WERI-Rb-1 (cell line): ENCODE measurements at regions not wholly inside any gene's neighbourhood (a gene's known extent, or its start where the extent isn't known, plus 50 kb on each side); places are given as distances from the start of the nearest gene placed in this dataset.

ENCODE experiments used
- DNase-seq: peaks from one replicate; pipeline ENCODE4 v3.0.0-alpha.2; 2020
- H3K27ac ChIP-seq: fragments of 250-450 bp; sonication (Bioruptor Pico); 2 replicates; pipeline ENCODE4 v1.5.1; 2020; ENCODE audit warnings: mild to moderate bottlenecking, moderate library complexity
- H3K27me3 ChIP-seq: fragments of 250-450 bp; sonication (Bioruptor Pico); 2 replicates; pipeline ENCODE4 v1.5.1; 2021; ENCODE audit warnings: mild to moderate bottlenecking, low read depth, moderate library complexity; ENCODE audit not compliant: insufficient read depth, severe bottlenecking
- H3K36me3 ChIP-seq: fragments of 250-450 bp; sonication (Bioruptor Pico); 2 replicates; pipeline ENCODE4 v1.5.1; 2020; ENCODE audit warnings: mild to moderate bottlenecking, moderate library complexity
- H3K4me3 ChIP-seq: 2 replicates; pipeline ENCODE4 v1.5.1; 2011; ENCODE audit warnings: low read depth, mild to moderate bottlenecking, control low read depth, low read length
- H3K9me3 ChIP-seq: fragments of 250-450 bp; sonication (Bioruptor Pico); 2 replicates; pipeline ENCODE4 v1.5.1; 2021; ENCODE audit warnings: mild to moderate bottlenecking, moderate library complexity; ENCODE audit not compliant: severe bottlenecking
- CTCF ChIP-seq: IDR thresholded peaks from 2 replicates; pipeline ENCODE4 v1.5.1; 2011; ENCODE audit warnings: low read depth, mild to moderate bottlenecking, control low read depth, inconsistent platforms, low read length

GRCh38 chr18:41655074-41655473 is 300.0 kb upstream of the PIK3C3 start:
- Histone ChIP-seq H3K36me3 (no peaks in the 10 kb centered on the region), H3K4me3 (no peak overlapping the region), H3K27ac (no peak overlapping the region), H3K9me3 (no peaks in the 10 kb centered on the region), H3K27me3 (no peaks in the 10 kb centered on the region)
- TF ChIP-seq CTCF, result no peak
- DNase-seq, result no peak

GRCh38 chr18:41647914-41648313 is 307.1 kb upstream of the PIK3C3 start:
- Histone ChIP-seq H3K27me3 (no peaks in the 10 kb centered on the region), H3K4me3 (no peak overlapping the region), H3K27ac (no peak overlapping the region), H3K9me3 (no peaks in the 10 kb centered on the region), H3K36me3 (no peaks in the 10 kb centered on the region)
- DNase-seq, result no peak
- TF ChIP-seq CTCF, result no peak

GRCh38 chr18:41646915-41647620 is 308.0 kb upstream of the PIK3C3 start:
- no peak overlapping the region for H3K27ac ChIP-seq
- TF ChIP-seq CTCF, result no peak
- DNase-seq, result no peak

GRCh38 chr18:41645589-41646360 is 309.3 kb upstream of the PIK3C3 start:
- no peak overlapping the region for H3K4me3 ChIP-seq
- H3K27ac ChIP-seq, result no peak overlapping the region
- H3K27me3 ChIP-seq, result no peaks in the 10 kb centered on the region
- no peak for DNase-seq
- no peaks in the 10 kb centered on the region for H3K36me3 ChIP-seq
- no peaks in the 10 kb centered on the region for H3K9me3 ChIP-seq
- TF ChIP-seq CTCF, result no peak

More at GRCh38 chr18:41646915-41647620, 308.0 kb upstream of the PIK3C3 start:
- Histone ChIP-seq H3K4me3 (no peak overlapping the region), H3K9me3 (no peaks in the 10 kb centered on the region), H3K36me3 (no peaks in the 10 kb centered on the region), H3K27me3 (no peaks in the 10 kb centered on the region)

- no peak for TF ChIP-seq CTCF
- no peaks in the 10 kb centered on the region for H3K36me3 ChIP-seq
- H3K27ac ChIP-seq, result no peak overlapping the region
- no peak for DNase-seq
- no peaks in the 10 kb centered on the region for H3K9me3 ChIP-seq
- H3K4me3 ChIP-seq, result no peak overlapping the region
- H3K27me3 ChIP-seq, result no peaks in the 10 kb centered on the region
Observed at GRCh38 chr18:41644466-41644865, 310.6 kb upstream of the PIK3C3 start.

GRCh38 chr18:41643427-41643826 is 311.6 kb upstream of the PIK3C3 start:
- H3K27ac ChIP-seq, result no peak overlapping the region
- no peaks in the 10 kb centered on the region for H3K9me3 ChIP-seq
- DNase-seq, result no peak
- H3K4me3 ChIP-seq, result no peak overlapping the region
- H3K36me3 ChIP-seq, result no peaks in the 10 kb centered on the region
- TF ChIP-seq CTCF, result no peak
- no peaks in the 10 kb centered on the region for H3K27me3 ChIP-seq
